Neuron (in vitro differentiated cells): ENCODE measurements at regions not wholly inside any gene's neighbourhood (a gene's known extent, or its start where the extent isn't known, plus 50 kb on each side); places are given as distances from the start of the nearest gene placed in this dataset.

ENCODE experiments used
- H2AFZ ChIP-seq: one replicate; pipeline ENCODE4 v1.6.1; 2013; ENCODE audit warnings: low read depth, mild to moderate bottlenecking, inconsistent platforms, low read length, moderate library complexity
- H3K27me3 ChIP-seq: one replicate; pipeline ENCODE4 v1.6.1; 2013; ENCODE audit warnings: low read length; ENCODE audit not compliant: insufficient read depth
- H3K36me3 ChIP-seq: one replicate; pipeline ENCODE4 v1.6.1; 2013; ENCODE audit warnings: low read length; ENCODE audit not compliant: insufficient read depth
- H3K4me1 ChIP-seq: one replicate; pipeline ENCODE4 v1.6.1; 2013; ENCODE audit warnings: low read length; ENCODE audit not compliant: insufficient read depth
- H3K4me3 ChIP-seq: 2 replicates; pipeline ENCODE4 v1.5.1; 2013; ENCODE audit warnings: mild to moderate bottlenecking, low read length, moderate library complexity
- H3K9me3 ChIP-seq: one replicate; pipeline ENCODE4 v1.6.1; 2013; ENCODE audit warnings: low read length

DNA sequence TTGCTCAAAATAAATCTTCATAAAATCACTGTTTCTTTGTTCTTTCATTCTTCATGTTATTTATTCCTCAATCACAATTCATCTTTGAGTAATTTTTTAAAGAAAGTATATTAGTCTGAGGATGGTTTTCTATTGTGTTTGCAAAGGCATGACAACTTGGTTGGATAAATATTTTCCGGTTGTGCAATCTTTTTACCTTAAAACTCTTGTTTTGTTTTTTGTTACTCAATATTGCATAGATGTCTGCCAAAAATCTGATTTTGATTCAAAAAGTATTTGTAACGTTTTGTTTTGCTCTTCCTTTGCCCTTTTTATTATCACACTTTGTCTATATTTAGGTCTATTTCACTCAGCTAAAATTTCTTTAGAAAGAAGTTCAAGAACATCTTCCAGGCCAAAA, 86.2 kb upstream of the SYT1 start:
- H3K9me3 ChIP-seq = no peaks in the 10 kb centered on the region
- no peak overlapping the region for H2AFZ ChIP-seq
- no peaks in the 10 kb centered on the region for H3K27me3 ChIP-seq
- no peaks in the 10 kb centered on the region for H3K4me1 ChIP-seq
- H3K4me3 ChIP-seq = no peak overlapping the region
- no peaks in the 10 kb centered on the region for H3K36me3 ChIP-seq

DNA sequence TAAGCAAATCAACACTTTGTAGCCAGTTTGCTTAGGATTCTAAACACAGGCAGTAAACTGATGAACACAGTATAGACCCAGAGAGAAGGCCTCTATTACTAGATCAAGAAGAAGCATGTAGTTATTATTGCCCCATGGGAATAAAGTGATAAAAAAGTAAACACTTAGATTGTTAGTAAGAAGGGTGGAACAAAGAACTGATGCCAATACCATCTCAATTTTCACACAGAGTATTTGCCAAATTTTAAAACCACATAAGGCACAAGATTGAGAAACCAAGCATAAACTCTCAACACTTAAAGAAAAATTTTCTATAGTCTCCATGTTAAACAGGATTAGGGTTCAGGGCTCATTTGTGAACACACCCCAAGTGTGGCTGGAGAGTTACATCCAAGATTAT, 77.0 kb upstream of the SYT1 start:
- H3K4me3 ChIP-seq = no peak overlapping the region
- H3K4me1 ChIP-seq = no peaks in the 10 kb centered on the region
- no peaks in the 10 kb centered on the region for H3K36me3 ChIP-seq
- H3K27me3 ChIP-seq = no peaks in the 10 kb centered on the region
- no peaks in the 10 kb centered on the region for H3K9me3 ChIP-seq
- H2AFZ ChIP-seq = no peak overlapping the region

DNA sequence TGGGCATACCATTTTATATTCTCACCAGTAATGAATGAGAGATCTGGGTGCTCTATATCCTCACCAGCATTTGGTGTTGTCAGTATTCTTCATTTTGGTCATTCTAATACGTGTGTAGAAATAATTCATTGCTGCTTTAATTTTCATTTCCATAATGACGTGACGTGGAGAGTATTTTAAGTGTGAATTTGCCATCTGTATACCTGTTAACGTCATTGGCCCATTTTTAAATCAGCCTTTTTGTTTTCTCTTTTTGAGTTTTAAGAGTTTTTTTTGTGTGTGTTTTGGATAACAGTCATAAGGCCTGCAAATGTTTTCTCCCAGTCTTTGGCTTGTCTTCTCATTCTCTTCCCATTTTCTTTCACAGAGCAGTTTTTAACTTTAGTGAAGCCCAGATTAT, 74.4 kb upstream of the SYT1 start:
- H3K36me3 ChIP-seq = no peaks in the 10 kb centered on the region
- no peak overlapping the region for H3K4me3 ChIP-seq
- no peak overlapping the region for H2AFZ ChIP-seq
- H3K4me1 ChIP-seq = no peaks in the 10 kb centered on the region
- H3K9me3 ChIP-seq = no peaks in the 10 kb centered on the region
- H3K27me3 ChIP-seq = no peaks in the 10 kb centered on the region

DNA sequence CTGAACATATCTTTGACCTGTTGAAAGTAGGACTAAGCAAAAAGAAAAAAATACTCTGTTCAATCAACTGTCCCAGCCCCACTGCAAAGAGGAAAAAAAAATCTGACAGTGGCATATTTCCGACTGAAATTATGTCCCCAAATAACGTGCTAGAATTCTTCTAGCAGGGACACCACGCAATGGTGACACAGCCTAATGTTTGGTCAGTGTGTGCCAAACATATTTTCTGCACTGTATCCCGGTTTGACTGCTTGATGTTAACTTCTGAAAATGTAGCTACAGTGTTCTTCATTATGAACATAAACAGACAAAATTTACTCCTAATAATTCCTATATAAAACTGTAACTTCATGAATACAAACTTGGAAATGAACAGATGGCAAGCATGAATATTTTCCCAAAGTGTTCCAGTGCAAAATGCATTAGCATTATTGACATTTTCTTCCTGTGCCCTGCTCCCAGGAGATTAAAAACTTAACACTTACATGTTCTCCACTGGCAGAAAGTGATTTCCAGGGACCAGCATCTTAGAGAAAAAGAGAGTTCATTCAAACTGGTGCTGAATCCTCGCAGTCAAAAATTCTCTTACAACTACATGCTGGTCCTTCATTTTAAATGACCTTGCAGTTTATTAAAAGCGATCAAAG, 72.4 kb upstream of the SYT1 start:
- no peak overlapping the region for H2AFZ ChIP-seq
- H3K4me1 ChIP-seq = no peaks in the 10 kb centered on the region
- H3K36me3 ChIP-seq = no peaks in the 10 kb centered on the region
- no peak overlapping the region for H3K4me3 ChIP-seq
- H3K27me3 ChIP-seq = no peaks in the 10 kb centered on the region
- H3K9me3 ChIP-seq = no peaks in the 10 kb centered on the region

DNA sequence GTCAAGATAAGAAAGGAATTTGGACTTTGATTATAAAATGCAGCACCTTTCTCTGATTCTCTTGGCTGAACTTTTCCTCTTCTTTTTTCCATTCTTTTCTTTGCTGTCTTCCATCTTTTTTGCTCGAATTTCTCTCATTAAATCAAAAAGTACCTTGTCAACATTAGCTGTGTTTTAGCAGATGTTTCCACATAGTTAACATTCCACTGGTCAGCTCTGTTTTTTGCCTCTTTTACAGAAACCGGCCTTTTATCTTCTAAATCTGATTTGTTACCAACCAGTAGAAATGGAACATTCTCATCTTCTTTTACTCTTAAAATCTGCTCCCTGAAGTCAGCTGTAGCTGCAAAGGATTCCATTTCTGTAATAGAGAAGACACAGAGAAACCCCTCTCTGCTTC, 71.1 kb upstream of the SYT1 start:
- no peaks in the 10 kb centered on the region for H3K36me3 ChIP-seq
- H2AFZ ChIP-seq = no peak overlapping the region
- H3K9me3 ChIP-seq = no peaks in the 10 kb centered on the region
- H3K4me3 ChIP-seq = no peak overlapping the region
- H3K27me3 ChIP-seq = no peaks in the 10 kb centered on the region
- H3K4me1 ChIP-seq = no peaks in the 10 kb centered on the region

DNA sequence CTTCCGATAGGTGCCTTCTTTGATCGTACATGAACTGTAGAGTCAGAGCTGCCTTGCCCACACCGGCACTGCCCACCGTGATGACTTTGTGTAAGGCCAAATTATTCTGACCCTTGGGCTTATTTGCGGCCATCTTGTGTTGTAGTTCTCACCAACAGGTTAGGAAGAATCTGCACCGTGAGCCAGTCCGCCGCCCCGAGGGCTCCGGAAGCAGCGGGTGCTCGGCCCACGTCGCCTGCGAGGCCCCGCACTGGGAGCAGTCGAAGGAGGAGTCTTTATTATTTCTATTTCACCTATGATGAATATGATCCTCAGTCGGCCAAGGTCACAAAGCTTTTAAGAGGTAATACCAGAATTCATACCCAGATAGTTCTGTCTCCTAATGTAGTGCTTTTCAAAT, 70.6 kb upstream of the SYT1 start:
- Histone ChIP-seq H3K27me3 (no peaks in the 10 kb centered on the region), H3K4me3 (no peak overlapping the region), H2AFZ (no peak overlapping the region), H3K9me3 (no peaks in the 10 kb centered on the region), H3K4me1 (no peaks in the 10 kb centered on the region), H3K36me3 (no peaks in the 10 kb centered on the region)

DNA sequence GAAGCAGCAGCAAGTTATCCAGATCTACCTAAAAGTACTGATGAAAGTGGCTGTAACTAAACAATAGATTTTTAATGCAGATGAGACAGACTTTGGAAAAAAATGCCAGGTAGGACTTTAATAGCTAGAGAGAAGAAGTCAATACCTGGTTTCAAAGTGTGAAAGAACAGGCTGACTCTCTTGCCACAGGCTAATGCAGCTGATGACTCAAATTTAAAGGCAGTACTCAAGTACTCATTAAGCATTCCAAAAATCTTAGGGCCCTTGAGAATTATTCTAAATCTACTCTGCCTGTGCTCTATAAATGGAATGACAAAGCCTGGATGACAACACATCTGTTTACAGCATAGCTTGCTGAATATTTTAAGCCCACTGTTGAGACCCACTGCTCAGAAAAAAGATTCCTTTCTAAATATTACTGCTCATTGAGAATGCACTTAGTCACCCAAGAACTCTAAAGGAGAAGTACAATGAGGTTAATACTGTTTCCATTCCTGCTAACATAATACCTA, 68.6 kb upstream of the SYT1 start:
- no peaks in the 10 kb centered on the region for H3K4me1 ChIP-seq
- no peak overlapping the region for H3K4me3 ChIP-seq
- H3K36me3 ChIP-seq = no peaks in the 10 kb centered on the region
- H2AFZ ChIP-seq = no peak overlapping the region
- no peaks in the 10 kb centered on the region for H3K9me3 ChIP-seq
- H3K27me3 ChIP-seq = no peaks in the 10 kb centered on the region

DNA sequence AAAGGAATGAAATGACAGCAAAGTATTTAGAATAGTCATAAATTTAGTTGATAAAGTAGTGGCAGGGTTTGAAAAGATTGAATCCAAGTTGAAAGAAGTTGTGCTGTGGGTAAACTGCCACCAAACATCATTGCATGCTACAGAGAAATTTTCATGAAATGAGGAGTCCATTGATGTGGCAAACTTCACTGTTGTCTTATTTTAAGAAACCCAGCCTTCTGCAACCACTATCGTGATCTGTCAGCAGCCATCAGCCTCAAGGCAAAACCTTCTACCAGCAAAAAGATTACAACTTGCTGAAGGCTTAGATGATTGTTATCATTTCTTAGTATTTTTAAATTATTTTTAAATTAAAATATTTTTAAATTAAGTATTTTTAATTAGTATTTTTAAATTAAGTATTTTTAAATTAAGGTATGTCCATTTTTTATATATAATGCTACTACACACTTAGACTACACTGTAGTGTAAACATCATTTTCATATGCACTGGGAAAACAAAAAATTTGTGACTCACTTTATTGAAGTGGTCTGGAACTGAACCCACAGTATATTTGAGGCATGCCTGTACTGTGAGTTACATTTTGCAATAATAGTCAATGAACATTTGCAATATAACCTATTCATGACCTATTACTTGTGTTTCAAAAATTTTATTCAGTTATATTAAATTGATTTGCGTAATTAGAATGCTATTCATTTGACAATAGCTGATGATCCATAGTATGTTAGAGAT, 67.2 kb upstream of the SYT1 start:
- Histone ChIP-seq H3K9me3 (no peaks in the 10 kb centered on the region), H3K4me1 (no peaks in the 10 kb centered on the region), H3K4me3 (no peak overlapping the region), H3K36me3 (no peaks in the 10 kb centered on the region), H3K27me3 (no peaks in the 10 kb centered on the region), H2AFZ (no peak overlapping the region)

DNA sequence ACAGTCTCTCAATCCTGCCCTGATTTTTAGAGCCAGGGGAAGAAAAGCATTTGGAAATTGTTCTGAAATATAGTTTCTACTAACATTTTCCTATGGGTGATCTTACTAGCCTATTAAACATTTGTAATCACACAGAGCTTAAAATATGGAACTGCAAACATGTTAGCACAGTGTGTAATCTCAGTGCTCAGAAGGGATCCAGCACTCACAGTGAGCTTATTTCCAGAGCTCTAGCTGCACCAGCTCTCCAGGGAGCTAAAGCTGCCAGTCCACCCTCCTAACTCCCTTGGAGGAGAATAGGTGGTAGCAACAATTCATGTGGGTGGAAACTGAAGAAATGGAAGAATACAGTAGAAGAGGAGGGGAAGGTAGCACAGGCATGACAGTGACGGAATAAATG, 64.9 kb upstream of the SYT1 start:
- H3K27me3 ChIP-seq = no peaks in the 10 kb centered on the region
- no peaks in the 10 kb centered on the region for H3K4me1 ChIP-seq
- no peaks in the 10 kb centered on the region for H3K36me3 ChIP-seq
- peaks cover 9% of the 10 kb centered on the region for H3K9me3 ChIP-seq
- no peak overlapping the region for H3K4me3 ChIP-seq
- H2AFZ ChIP-seq = no peak overlapping the region

DNA sequence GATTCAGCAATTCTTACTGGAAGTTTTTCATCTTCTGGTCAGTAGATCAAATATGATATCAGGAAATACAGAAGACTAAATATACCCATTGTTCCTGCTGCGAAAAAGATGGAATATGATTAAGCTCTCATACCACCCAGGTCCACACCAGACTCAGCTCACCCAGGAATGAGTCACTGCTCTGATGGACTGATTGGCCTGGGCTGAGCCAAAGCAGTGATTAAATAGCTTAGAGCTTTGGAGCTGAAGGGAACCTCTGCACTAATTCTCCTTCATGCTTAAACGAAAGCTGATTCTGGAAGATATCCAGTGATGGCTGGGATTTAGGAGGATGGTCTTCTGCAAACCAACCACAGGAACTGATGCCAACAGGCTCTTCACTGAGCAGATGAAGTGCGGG, 62.0 kb upstream of the SYT1 start:
- Histone ChIP-seq H3K9me3 (peaks cover 11% of the 10 kb centered on the region), H3K4me3 (no peak overlapping the region)

DNA sequence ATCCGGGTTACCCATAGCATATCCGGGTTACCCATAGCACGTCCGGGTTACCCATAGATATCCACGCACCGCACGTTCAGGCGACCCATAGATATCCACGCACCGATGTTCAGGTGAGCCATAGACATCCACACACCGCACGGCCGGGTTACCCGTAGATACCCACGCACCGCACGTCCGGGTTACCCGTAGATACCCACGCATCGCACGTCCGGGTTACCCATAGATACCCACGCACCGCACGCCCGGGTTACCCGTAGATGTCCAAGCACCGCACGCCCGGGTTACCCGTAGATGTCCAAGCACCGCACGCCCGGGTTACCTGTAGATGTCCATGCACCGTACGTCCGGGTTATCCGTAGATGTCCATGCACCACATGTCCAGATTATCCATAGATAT, 60.3 kb upstream of the SYT1 start:
- Histone ChIP-seq H3K4me1 (no peaks in the 10 kb centered on the region), H3K4me3 (no peak overlapping the region), H3K27me3 (no peaks in the 10 kb centered on the region), H3K9me3 (peaks cover 11% of the 10 kb centered on the region), H3K36me3 (no peaks in the 10 kb centered on the region), H2AFZ (no peak overlapping the region)

More for the DNA sequence above, 62.0 kb upstream of the SYT1 start:
- H3K27me3 ChIP-seq = no peaks in the 10 kb centered on the region
- no peaks in the 10 kb centered on the region for H3K36me3 ChIP-seq
- H2AFZ ChIP-seq = no peak overlapping the region
- no peaks in the 10 kb centered on the region for H3K4me1 ChIP-seq
